Parathyroid adenoma (tissue), 2 donors: ENCODE measurements at regions not wholly inside any gene's neighbourhood (a gene's known extent, or its start where the extent isn't known, plus 50 kb on each side); places are given as distances from the start of the nearest gene placed in this dataset.

Experiments used
- H2AFZ ChIP-seq: fragments of 300-600 bp; sonication (generic); one replicate; pipeline ENCODE4 v1.7.0; 2017; ENCODE audit warnings: antibody characterized with exemption, mild to moderate bottlenecking
- H3K27ac ChIP-seq: fragments of 300-600 bp; sonication (generic); one replicate; pipeline ENCODE4 v1.7.0; 2017
- H3K27me3 ChIP-seq: fragments of 300-600 bp; sonication (generic); one replicate; pipeline ENCODE4 v1.7.0; 2017; ENCODE audit warnings: low read length; ENCODE audit not compliant: control insufficient read depth, insufficient read depth
- H3K36me3 ChIP-seq: fragments of 300-600 bp; sonication (generic); one replicate; pipeline ENCODE4 v1.7.0; 2017; ENCODE audit warnings: low read length; ENCODE audit not compliant: control insufficient read depth, insufficient read depth
- H3K4me1 ChIP-seq: fragments of 300-600 bp; sonication (generic); one replicate; pipeline ENCODE4 v1.7.0; 2017; ENCODE audit warnings: control low read depth
- H3K4me2 ChIP-seq: fragments of 300-600 bp; sonication (generic); one replicate; pipeline ENCODE4 v1.7.0; 2017; ENCODE audit warnings: low read length
- H3K4me3 ChIP-seq: fragments of 300-600 bp; sonication (generic); one replicate; pipeline ENCODE4 v1.7.0; 2017; ENCODE audit warnings: low read depth, low read length
- H3K79me2 ChIP-seq: fragments of 300-600 bp; sonication (generic); one replicate; pipeline ENCODE4 v1.7.0; 2017; ENCODE audit warnings: control low read depth
- H3K9ac ChIP-seq: fragments of 300-600 bp; sonication (generic); one replicate; pipeline ENCODE4 v1.7.0; 2017; ENCODE audit warnings: mild to moderate bottlenecking
- H3K9me3 ChIP-seq: fragments of 300-600 bp; sonication (generic); one replicate; pipeline ENCODE4 v1.7.0; 2017; ENCODE audit warnings: low read length; ENCODE audit not compliant: control insufficient read depth
- TF ChIP-seq, protein P1 (sequence below): fragments of 300-600 bp; sonication (generic); IDR thresholded peaks from one replicate; pipeline ENCODE4 v1.7.0; 2017; ENCODE audit warnings: antibody characterized with exemption, mild to moderate bottlenecking
- donor health status: primary hyperparathyroidism.

DNA sequence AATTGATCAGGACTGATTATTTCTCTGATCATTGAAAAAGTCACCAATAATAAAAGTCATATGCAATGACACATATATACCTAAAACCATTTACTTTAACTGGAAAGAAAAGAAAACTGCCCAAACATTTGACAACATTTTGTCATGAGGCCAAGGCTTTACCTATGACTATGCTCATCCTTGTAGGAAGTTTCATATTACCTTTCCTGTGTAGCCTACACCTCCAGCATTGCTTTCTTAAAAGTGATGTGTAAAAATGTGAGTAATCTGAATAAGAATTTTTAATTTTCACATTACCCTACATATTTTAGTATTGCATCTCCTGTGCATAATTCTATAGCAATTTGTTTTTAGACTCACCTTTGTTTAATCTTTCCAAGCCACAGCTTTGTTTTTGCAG is 419.8 kb upstream of the FIGN start:
- H3K27me3 ChIP-seq = no peaks in the 10 kb centered on the region
- H3K4me1 ChIP-seq = no peaks in the 10 kb centered on the region
- no peak overlapping the region for H3K4me2 ChIP-seq
- H3K4me3 ChIP-seq = no peak overlapping the region
- H3K9ac ChIP-seq = no peak overlapping the region
- no peak overlapping the region for H2AFZ ChIP-seq
- H3K79me2 ChIP-seq = no peaks in the 10 kb centered on the region
- H3K27ac ChIP-seq = no peak overlapping the region
- TF ChIP-seq, protein P1, sequence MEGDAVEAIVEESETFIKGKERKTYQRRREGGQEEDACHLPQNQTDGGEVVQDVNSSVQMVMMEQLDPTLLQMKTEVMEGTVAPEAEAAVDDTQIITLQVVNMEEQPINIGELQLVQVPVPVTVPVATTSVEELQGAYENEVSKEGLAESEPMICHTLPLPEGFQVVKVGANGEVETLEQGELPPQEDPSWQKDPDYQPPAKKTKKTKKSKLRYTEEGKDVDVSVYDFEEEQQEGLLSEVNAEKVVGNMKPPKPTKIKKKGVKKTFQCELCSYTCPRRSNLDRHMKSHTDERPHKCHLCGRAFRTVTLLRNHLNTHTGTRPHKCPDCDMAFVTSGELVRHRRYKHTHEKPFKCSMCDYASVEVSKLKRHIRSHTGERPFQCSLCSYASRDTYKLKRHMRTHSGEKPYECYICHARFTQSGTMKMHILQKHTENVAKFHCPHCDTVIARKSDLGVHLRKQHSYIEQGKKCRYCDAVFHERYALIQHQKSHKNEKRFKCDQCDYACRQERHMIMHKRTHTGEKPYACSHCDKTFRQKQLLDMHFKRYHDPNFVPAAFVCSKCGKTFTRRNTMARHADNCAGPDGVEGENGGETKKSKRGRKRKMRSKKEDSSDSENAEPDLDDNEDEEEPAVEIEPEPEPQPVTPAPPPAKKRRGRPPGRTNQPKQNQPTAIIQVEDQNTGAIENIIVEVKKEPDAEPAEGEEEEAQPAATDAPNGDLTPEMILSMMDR = no peak
- H3K36me3 ChIP-seq = no peaks in the 10 kb centered on the region
- H3K9me3 ChIP-seq = peaks cover 3% of the 10 kb centered on the region

DNA sequence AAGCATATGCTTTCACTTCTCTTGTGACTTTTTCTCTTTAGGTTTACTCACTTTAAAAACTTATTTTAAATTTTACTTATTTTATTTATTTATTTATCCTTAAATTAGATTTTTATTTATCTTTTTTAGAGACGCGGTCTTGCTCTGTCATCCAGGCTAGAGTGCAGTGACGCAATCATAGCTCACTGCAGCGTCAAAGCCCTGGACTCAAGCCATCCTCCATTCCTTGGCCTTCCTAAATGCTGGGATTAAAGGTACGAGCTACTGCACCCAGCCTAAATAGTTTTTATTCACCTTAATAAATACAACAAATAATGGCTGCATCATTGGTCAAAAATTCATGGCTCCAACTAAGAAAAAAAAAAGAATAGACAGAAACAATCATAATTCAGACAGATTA is 415.7 kb upstream of the FIGN start:
- no peak overlapping the region for H3K4me2 ChIP-seq
- TF ChIP-seq, protein P1 = no peak

DNA sequence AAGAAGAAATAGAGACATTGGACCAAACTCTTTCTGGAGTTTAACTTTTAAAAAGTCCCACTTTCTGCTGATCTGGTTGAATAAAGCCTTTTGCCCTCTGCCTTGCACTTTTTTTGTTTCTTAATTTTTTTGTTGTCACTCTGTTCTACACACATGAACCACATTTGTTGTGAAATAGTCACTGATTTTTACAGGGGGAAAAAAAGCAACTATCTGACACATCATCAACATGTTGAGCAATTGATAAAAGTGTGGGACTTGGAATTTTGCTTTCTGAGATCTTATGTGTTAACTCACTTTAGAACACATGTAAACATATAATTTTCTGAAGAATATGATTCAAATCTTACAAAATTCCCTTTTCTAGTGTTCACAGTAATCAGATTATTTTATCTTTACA is 414.8 kb upstream of the FIGN start:
- no peaks in the 10 kb centered on the region for H3K36me3 ChIP-seq
- no peaks in the 10 kb centered on the region for H3K9me3 ChIP-seq
- H2AFZ ChIP-seq = no peak overlapping the region
- H3K4me2 ChIP-seq = no peak overlapping the region
- no peaks in the 10 kb centered on the region for H3K79me2 ChIP-seq
- H3K27me3 ChIP-seq = no peaks in the 10 kb centered on the region
- no peak overlapping the region for H3K27ac ChIP-seq
- H3K4me3 ChIP-seq = no peak overlapping the region
- no peaks in the 10 kb centered on the region for H3K4me1 ChIP-seq
- no peak overlapping the region for H3K9ac ChIP-seq
- TF ChIP-seq, protein P1 = no peak

More for the DNA sequence above, 415.7 kb upstream of the FIGN start:
- Histone ChIP-seq H3K27ac (no peak overlapping the region), H3K9ac (no peak overlapping the region), H3K27me3 (no peaks in the 10 kb centered on the region), H3K4me3 (no peak overlapping the region), H3K79me2 (no peaks in the 10 kb centered on the region), H2AFZ (no peak overlapping the region), H3K9me3 (no peaks in the 10 kb centered on the region), H3K4me1 (no peaks in the 10 kb centered on the region), H3K36me3 (no peaks in the 10 kb centered on the region)

DNA sequence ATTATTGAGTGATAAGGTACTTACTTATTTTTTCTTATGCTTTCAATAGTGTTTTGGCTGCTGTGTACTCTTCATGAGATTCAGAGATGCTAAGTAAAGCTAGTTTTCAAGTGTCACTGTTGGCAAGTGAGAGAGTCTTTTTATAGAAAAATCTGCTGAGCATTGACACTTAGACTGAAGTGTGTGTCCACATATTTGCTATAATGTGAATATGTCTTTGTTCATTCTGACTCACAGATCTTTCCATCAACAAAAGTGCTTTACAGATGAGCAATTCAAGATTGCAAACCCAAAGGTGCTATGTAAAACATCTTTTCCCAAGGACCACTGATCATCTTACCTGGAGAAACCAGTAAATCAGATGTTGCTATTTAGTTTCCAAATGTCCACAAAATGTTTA is 410.6 kb upstream of the FIGN start:
- no peak overlapping the region for H3K27ac ChIP-seq

More for the DNA sequence above, 410.6 kb upstream of the FIGN start:
- Histone ChIP-seq H3K4me1 (no peaks in the 10 kb centered on the region), H2AFZ (no peak overlapping the region), H3K4me3 (no peak overlapping the region), H3K27me3 (no peaks in the 10 kb centered on the region), H3K9ac (no peak overlapping the region), H3K79me2 (no peaks in the 10 kb centered on the region), H3K36me3 (no peaks in the 10 kb centered on the region), H3K4me2 (no peak overlapping the region), H3K9me3 (no peaks in the 10 kb centered on the region)
- TF ChIP-seq, protein P1 = no peak
